ENCODE measurements at regions not wholly inside any gene's neighbourhood (a gene's known extent, or its start where the extent isn't known, plus 50 kb on each side); places are given as distances from the start of the nearest gene placed in this dataset.

- ChIA-PET POLR2A (no interaction called here), CTCF (no interaction called here)
- no peak for DNase-seq (ENCODE audit: low spot score)
- no peak for TF ChIP-seq ZNF396 (CRISPR knock-in tag; IDR thresholded peaks at IDR 0.05; ENCODE audit: borderline replicate concordance)
- TF ChIP-seq ZNF219 (CRISPR knock-in tag; IDR thresholded peaks at IDR 0.05; ENCODE audit: borderline replicate concordance) = no peak
- TF ChIP-seq ATF2 (CRISPR knock-in tag; IDR thresholded peaks at IDR 0.05; ENCODE audit: borderline replicate concordance, low read depth) = no peak
- H3K27me3 Mint-ChIP-seq (ENCODE audit: low read depth) = no peaks in the 10 kb centered on the region
- H3K4me3 Mint-ChIP-seq = no peak overlapping the region
- no peak overlapping the region for H3K27ac Mint-ChIP-seq
- H3K4me1 Mint-ChIP-seq = no peaks in the 10 kb centered on the region
- no peaks in the 10 kb centered on the region for H3K36me3 Mint-ChIP-seq
- no peak for ATAC-seq
- H3K9me3 Mint-ChIP-seq = no peaks in the 10 kb centered on the region
Measured at GRCh38 chr13:85371254-85371653, 428.0 kb downstream of the SLITRK6 start.

- ChIA-PET POLR2A (no interaction called here), CTCF (no interaction called here)
- no peak for DNase-seq (ENCODE audit: low spot score)
- H3K36me3 Mint-ChIP-seq = no peaks in the 10 kb centered on the region
- no peak overlapping the region for H3K4me3 Mint-ChIP-seq
- no peaks in the 10 kb centered on the region for H3K4me1 Mint-ChIP-seq
- ATAC-seq = no peak
- H3K27ac Mint-ChIP-seq = no peak overlapping the region
- H3K9me3 Mint-ChIP-seq = peaks cover 4% of the 10 kb centered on the region
- no peaks in the 10 kb centered on the region for H3K27me3 Mint-ChIP-seq (ENCODE audit: low read depth)
- TF ChIP-seq ZNF416 (CRISPR knock-in tag; IDR thresholded peaks at IDR 0.05) (no peak), TEAD1 (CRISPR knock-in tag; IDR thresholded peaks at IDR 0.05) (no peak), ZBTB21 (CRISPR knock-in tag; IDR thresholded peaks at IDR 0.05; ENCODE audit: borderline replicate concordance) (no peak), JAZF1 (CRISPR knock-in tag; IDR thresholded peaks at IDR 0.05) (no peak), ARID4B (CRISPR knock-in tag; IDR thresholded peaks at IDR 0.05; ENCODE audit: borderline replicate concordance) (no peak), NR3C1 (CRISPR knock-in tag; conservative IDR thresholded peaks at IDR 0.05; ENCODE audit: low read depth) (no peak)
Measured at GRCh38 chr13:85368686-85369085, 430.5 kb downstream of the SLITRK6 start.

GRCh38 chr13:85367887-85368286 lies 431.3 kb downstream of the SLITRK6 start:
- ChIA-PET POLR2A (no interaction called here), CTCF (no interaction called here)
- TF ChIP-seq ZNF532 (CRISPR knock-in tag; IDR thresholded peaks at IDR 0.05; ENCODE audit: borderline replicate concordance) = no peak
- no peak for TF ChIP-seq ETV6 (CRISPR knock-in tag; IDR thresholded peaks at IDR 0.05)
- no peak for TF ChIP-seq NR2C2 (CRISPR knock-in tag; IDR thresholded peaks at IDR 0.05)
- no peak for TF ChIP-seq USF2 (CRISPR knock-in tag; IDR thresholded peaks at IDR 0.05)
- TF ChIP-seq SOX15 (CRISPR knock-in tag; IDR thresholded peaks at IDR 0.05) = no peak
- no peak overlapping the region for H3K27ac Mint-ChIP-seq
- no peaks in the 10 kb centered on the region for H3K4me1 Mint-ChIP-seq
- DNase-seq (ENCODE audit: low spot score) (no peak), ATAC-seq (no peak)
- H3K27me3 Mint-ChIP-seq (ENCODE audit: low read depth) = no peaks in the 10 kb centered on the region
- H3K36me3 Mint-ChIP-seq = no peaks in the 10 kb centered on the region
- H3K9me3 Mint-ChIP-seq = peaks cover 6% of the 10 kb centered on the region
- H3K4me3 Mint-ChIP-seq = no peak overlapping the region
